NCI-H2196 treated with DMSO at 0.1 percent for 48 hours (cell line): ENCODE measurements at regions not wholly inside any gene's neighbourhood (a gene's known extent, or its start where the extent isn't known, plus 50 kb on each side); places are given as distances from the start of the nearest gene placed in this dataset.
"Not testable (repeated sequence)": the region's sequence is repeated elsewhere in the genome, so short reads cannot be mapped to it uniquely, and the experiment has no call there.

Source experiments
- DNase-seq: peaks from one replicate; lab custom pipeline; 2025; ENCODE audit not compliant: unreplicated experiment; lab: John Stamatoyannopoulos, UW

- no peak for DNase-seq
These were observed 50.1 kb upstream of the SIRPA start for GRCh38 chr20:1845163-1845523.

GRCh38 chr20:1844325-1845162 is 50.7 kb upstream of the SIRPA start:
- no peak for DNase-seq

GRCh38 chr20:1842281-1842680 is 52.9 kb upstream of the SIRPA start:
- no peak for DNase-seq

- no peak for DNase-seq
These were observed 53.6 kb upstream of the SIRPA start for GRCh38 chr20:1841554-1842140.

GRCh38 chr20:1840817-1841553 is 54.2 kb upstream of the SIRPA start:
- DNase-seq, result no peak

- not testable (repeated sequence) for DNase-seq
These were observed 55.6 kb upstream of the SIRPA start for GRCh38 chr20:1839376-1840317.

GRCh38 chr20:1838556-1839279 is 56.5 kb upstream of the SIRPA start:
- DNase-seq, result no peak

- no peak for DNase-seq
These were observed 59.8 kb upstream of the SIRPA start for GRCh38 chr20:1835186-1836035.

- no peak for DNase-seq
These were observed 61.2 kb upstream of the SIRPA start for GRCh38 chr20:1833728-1834726.

- DNase-seq, result no peak
These were observed 62.0 kb upstream of the SIRPA start for GRCh38 chr20:1833216-1833615.

GRCh38 chr20:1832634-1833033 is 62.6 kb upstream of the SIRPA start:
- no peak for DNase-seq

GRCh38 chr20:1831606-1832005 is 63.6 kb upstream of the SIRPA start:
- DNase-seq, result no peak

- DNase-seq, result no peak
These were observed 64.1 kb upstream of the SIRPA start for GRCh38 chr20:1831096-1831495.

- DNase-seq, result no peak
These were observed 65.0 kb upstream of the SIRPA start for GRCh38 chr20:1830240-1830639.

GRCh38 chr20:1829531-1829930 is 65.7 kb upstream of the SIRPA start:
- no peak for DNase-seq

GRCh38 chr20:1828786-1829131 is 66.4 kb upstream of the SIRPA start:
- DNase-seq, result no peak

- DNase-seq, result no peak
These were observed 67.0 kb upstream of the SIRPA start for GRCh38 chr20:1827974-1828785.
